Endothelial cell of umbilical vein (primary cell): ENCODE measurements at regions not wholly inside any gene's neighbourhood (a gene's known extent, or its start where the extent isn't known, plus 50 kb on each side); places are given as distances from the start of the nearest gene placed in this dataset.

Experiments used
- EZH2 ChIP-seq: IDR thresholded peaks from 2 replicates; pipeline ENCODE4 v1.6.1; 2012; ENCODE audit warnings: borderline replicate concordance, low read depth, mild to moderate bottlenecking, moderate library complexity, low read length, inconsistent platforms; ENCODE audit not compliant: severe bottlenecking
- POLR2A ChIP-seq: IDR thresholded peaks from 2 replicates; pipeline ENCODE4 v1.6.1; 2012; ENCODE audit warnings: low read depth, mild to moderate bottlenecking, control low read depth, low read length

- no peak for TF ChIP-seq EZH2
- no peak for TF ChIP-seq POLR2A
Observed at GRCh38 chr11:109749476-109749875, 327.5 kb downstream of the C11orf87 start.
